Bronchial epithelial cell (primary cell): ENCODE measurements at regions not wholly inside any gene's neighbourhood (a gene's known extent, or its start where the extent isn't known, plus 50 kb on each side); places are given as distances from the start of the nearest gene placed in this dataset.
"Not testable (repeated sequence)": the region's sequence is repeated elsewhere in the genome, so short reads cannot be mapped to it uniquely, and the experiment has no call there.

Experiments
- DNase-seq: peaks from one replicate; pipeline ENCODE4 v3.0.0-alpha.2; 2010; ENCODE audit warnings: low read depth
- FAIRE-seq: peaks from 2 replicates; lab custom pipeline; 2011; peaks lifted over from hg19 to GRCh38; lab: Jason Lieb, UNC
- H3K27me3 ChIP-seq: 2 replicates; pipeline ENCODE4 v1.5.1; 2011; ENCODE audit warnings: low read length; ENCODE audit not compliant: control insufficient read depth, insufficient read depth
- H3K36me3 ChIP-seq: 2 replicates; pipeline ENCODE4 v1.5.1; 2011; ENCODE audit warnings: low read length; ENCODE audit not compliant: control insufficient read depth, insufficient read depth
- H3K4me3 ChIP-seq: 2 replicates; pipeline ENCODE4 v1.5.1; 2011; ENCODE audit warnings: mild to moderate bottlenecking, low read depth, low read length, control low read depth
- CTCF ChIP-seq: IDR thresholded peaks from 2 replicates; pipeline ENCODE4 v1.5.1; 2011; ENCODE audit warnings: mild to moderate bottlenecking, moderate library complexity, low read length, control low read depth, inconsistent platforms; ENCODE audit not compliant: insufficient read depth, severe bottlenecking

GRCh38 chrX:1072637-1073377, 139.6 kb downstream of the CRLF2 start:
- no peak overlapping the region for H3K4me3 ChIP-seq
- no peaks in the 10 kb centered on the region for H3K36me3 ChIP-seq
- H3K27me3 ChIP-seq = no peaks in the 10 kb centered on the region
- TF ChIP-seq CTCF = no peak
- no peak for DNase-seq
- FAIRE-seq = no peak

- TF ChIP-seq CTCF = no peak
- Histone ChIP-seq H3K27me3 (no peaks in the 10 kb centered on the region), H3K36me3 (no peaks in the 10 kb centered on the region), H3K4me3 (no peak overlapping the region)
- FAIRE-seq = no peak
- DNase-seq = no peak
These were observed 141.1 kb downstream of the CRLF2 start for GRCh38 chrX:1071351-1071750.

- TF ChIP-seq CTCF = no peak
- Histone ChIP-seq H3K4me3 (no peak overlapping the region), H3K27me3 (no peaks in the 10 kb centered on the region), H3K36me3 (no peaks in the 10 kb centered on the region)
- no peak for FAIRE-seq
- DNase-seq = no peak
These were observed 150.1 kb downstream of the CRLF2 start for GRCh38 chrX:1062351-1062750.

GRCh38 chrX:1060562-1060960, 151.9 kb downstream of the CRLF2 start:
- Histone ChIP-seq H3K4me3 (no peak overlapping the region), H3K36me3 (no peaks in the 10 kb centered on the region), H3K27me3 (no peaks in the 10 kb centered on the region)
- no peak for DNase-seq
- TF ChIP-seq CTCF = no peak
- FAIRE-seq = no peak

- DNase-seq (no peak), FAIRE-seq (no peak)
- no peak for TF ChIP-seq CTCF
- H3K4me3 ChIP-seq = no peak overlapping the region
- H3K27me3 ChIP-seq = no peaks in the 10 kb centered on the region
- no peaks in the 10 kb centered on the region for H3K36me3 ChIP-seq
These were observed 152.6 kb downstream of the CRLF2 start for GRCh38 chrX:1059576-1060561.

GRCh38 chrX:1053600-1053999, 158.8 kb downstream of the CRLF2 start:
- H3K4me3 ChIP-seq, H3K27me3 ChIP-seq, H3K36me3 ChIP-seq, FAIRE-seq, DNase-seq: not testable (repeated sequence)
